HG02642 (cell line): ENCODE measurements at regions not wholly inside any gene's neighbourhood (a gene's known extent, or its start where the extent isn't known, plus 50 kb on each side); places are given as distances from the start of the nearest gene placed in this dataset.

Experiments used
- ATAC-seq: cut with Tn5 transposase; IDR thresholded peaks from one replicate; pipeline ENCODE4 v1.9.1; 2021; ENCODE audit warnings: mild to moderate bottlenecking; ENCODE audit not compliant: unreplicated experiment, poor library complexity

DNA sequence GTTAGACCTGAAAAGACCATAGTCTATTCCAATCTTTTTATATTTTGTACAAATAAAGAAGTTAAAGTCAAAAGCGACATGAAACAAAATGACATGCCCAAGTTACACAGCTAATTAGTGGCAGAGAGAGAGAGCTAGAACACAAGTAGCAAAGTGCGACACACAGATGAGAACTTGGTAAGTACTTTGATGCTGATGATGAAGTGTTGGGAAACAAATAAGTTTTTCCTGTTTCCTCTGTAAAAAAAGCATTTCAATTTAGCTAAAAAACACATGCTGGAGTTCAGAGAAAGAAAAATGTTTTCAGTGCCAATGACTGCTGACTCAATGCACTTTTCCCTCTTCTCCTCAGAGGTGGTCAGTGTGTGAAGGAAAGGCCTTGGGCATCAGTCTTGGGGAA lies 226.9 kb downstream of the PAX3 start:
- no peak for ATAC-seq

DNA sequence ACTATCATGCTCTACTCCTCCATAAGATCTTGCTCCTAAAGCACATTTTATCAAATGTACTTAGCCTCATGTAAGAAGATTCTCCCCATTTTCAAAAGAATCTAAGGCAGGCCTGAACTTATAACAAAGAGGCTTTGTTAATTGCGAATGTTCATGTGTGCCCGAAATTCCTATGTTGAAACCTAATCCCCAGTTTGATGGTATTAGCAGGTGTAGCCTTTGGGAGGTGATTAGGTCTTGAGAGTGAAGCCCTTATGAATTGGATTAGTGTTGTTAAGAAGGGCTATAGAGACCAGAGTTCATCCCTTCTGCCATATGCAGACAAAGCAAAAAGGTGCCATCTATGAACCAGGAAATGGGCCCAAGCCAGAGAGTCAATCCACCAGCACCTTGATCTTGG lies 234.5 kb downstream of the PAX3 start:
- ATAC-seq, result no peak

DNA sequence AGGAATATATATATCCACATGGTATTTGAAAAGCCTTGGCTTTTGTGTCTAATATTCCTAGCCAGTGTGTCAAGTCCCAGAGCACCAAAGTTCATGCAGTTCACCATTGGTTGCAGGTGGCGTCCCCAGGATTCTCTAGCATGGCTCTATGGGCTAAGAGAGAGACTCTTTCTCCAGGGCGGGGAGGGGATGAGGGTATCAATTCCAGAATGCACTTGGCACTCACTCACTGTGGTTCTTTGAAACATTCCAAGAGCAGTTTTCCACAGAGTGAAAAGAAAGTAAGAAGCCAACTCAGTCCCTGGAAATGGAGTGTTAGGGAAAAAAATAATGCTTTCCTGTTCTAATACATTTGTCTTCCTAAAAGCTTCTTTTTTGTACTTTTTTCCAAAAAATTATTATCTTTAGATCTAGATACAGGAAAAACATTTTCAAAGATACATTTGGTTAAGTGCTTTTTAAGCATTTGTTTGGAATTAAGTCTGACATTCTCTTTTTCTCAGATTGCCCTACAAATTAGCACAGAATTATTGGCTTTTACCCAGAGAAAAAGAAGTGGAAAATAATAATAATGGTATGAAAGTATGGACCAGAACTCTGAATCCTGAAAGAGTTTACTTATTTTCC lies 239.9 kb downstream of the PAX3 start:
- ATAC-seq, result no peak

DNA sequence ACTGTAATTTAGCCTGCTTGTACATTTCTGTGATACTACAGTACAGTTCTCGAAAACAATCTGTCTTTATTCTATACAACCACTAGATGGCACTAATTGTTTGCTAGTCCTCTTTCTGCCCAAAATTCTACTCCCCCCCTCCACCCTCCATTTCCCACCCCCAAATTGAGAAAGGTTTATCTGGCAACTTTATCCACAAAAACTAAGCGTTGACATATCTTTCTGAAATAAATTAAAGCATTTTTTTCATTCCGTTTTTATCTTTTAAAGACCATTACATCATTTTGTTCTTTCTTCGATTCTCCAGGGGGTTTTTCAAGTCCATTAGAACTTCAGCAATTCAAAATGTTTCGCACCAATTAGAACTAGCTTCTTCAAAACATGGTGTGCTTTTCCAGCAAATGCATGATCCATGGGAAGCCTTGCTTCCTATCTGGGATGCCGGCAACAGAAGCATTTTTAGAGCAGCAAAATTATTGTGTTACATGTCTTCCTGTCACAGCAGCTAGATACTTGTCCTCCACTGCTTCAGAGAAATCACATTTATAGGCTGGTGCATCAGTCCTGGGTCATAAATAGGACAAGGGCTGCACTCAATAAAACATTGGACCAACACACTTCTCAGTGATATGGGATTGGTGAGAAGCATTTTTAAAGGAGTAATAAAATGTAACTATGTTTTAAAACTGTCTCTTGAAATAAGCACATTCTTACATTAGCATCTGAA lies 241.3 kb downstream of the PAX3 start:
- ATAC-seq, result no peak

DNA sequence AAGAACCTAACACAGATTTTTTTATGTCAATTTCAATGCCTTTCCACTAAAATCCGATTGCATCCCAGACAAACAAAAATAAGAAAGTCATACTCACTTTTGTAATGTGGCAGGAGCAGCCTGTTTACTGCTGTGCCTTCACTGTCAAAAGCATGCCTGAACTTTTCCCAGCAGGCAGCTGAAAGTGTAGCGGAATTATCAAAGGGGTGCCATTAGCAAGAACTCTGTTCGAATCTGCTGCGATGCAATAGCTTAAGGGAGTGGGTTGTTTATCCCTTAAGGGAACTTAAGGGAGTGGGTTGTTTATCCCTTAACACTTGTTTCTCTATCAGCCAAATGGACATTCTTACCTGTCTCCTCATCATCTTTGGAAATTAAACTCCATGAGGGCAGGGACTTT lies 243.5 kb downstream of the PAX3 start:
- no peak for ATAC-seq

DNA sequence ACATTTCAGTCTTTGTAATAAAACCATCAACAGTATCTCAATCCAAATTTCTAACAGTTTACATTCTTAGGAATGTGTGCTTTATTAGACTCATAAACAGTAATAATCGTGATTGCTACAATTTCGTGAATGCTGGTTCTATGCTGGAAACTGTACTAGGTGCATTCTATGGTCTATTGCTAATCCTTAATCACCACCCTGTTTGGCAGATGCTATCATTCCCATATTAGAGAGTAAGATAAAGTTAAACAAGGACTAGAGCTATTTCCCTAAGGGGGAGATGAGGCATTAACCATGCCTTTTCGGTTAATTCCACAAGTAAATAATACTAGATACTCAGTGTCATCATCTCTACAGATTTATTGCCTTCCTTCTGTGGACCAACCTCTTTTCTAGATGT lies 244.0 kb downstream of the PAX3 start:
- ATAC-seq, result no peak

DNA sequence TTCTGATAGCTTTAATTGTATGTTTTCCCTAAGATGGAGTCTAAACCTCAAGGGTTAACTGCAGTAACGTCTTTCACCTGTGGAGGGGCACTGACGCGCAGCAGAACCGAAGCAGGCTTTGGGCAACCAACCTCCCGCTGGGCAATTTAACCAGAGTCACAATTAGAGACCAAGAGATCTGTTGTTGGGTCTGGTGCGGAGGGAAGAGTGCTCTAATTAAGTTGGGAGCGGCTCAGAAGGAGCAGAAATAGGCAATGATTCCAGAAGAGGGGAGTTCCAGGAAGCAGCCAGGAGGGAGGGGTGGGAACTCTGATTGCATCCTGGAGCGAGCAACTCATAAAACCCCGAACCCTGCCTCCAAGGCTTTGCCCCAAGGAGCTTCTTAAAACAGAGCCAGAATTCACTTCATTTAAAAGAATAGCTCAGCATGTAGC lies 245.8 kb downstream of the PAX3 start:
- peak; percentile 51 for ATAC-seq

DNA sequence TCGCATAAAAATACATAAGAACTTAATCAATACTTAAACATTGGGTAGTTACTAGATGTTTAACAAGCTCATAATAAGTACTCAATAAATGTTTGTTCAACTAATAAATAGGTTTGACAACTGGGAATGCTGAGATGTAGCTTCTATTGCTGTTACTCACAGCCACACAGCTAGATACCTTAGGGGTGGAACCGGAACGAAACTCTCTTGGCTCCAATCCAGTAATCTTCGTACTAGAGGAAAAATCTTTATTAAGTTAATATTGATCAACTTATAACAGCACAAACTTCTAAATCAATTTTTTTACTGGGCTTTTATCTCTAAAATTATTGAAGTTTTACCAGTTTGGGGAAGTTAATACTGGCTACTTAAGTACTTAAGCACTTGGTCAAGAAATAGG lies 247.8 kb downstream of the PAX3 start:
- ATAC-seq, result no peak

DNA sequence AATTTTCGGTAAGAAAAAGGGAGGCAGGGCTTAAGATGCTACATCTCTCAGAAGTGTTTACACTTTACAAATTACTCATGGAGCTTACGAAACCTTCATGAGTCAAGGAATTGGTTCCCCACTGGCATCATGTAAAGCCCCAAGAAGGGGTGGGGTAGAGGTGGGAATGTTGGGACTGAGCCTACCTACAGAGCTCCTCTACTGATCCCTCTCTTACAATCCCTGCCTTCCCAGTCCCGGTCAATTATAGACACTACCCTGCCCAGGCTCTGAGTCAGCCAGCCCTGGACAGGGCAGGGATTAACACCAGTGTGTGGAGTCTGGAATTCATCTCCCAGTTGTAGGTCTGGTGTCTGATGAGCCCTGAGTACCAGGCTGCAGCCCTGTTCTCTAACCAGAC lies 248.9 kb downstream of the PAX3 start:
- no peak for ATAC-seq

DNA sequence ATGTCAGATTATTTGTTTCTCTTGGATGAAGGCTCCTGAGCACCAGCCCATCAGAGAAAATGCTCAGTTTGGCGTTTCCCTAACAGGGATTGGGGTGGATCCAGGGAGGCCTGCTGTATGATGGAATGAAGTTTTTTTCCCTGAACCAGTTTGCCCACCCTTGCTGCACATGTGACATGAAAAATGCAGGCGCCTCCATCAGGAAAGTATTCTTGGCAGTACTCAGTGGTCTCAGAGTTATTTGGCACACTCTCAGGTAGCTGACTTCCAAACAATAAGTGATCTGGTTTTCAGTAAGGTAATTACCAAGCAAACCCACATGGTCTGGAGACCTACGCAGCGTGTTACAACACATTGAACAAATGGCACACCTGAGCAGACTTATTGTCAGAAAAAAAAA lies 254.9 kb downstream of the PAX3 start:
- ATAC-seq, result no peak

DNA sequence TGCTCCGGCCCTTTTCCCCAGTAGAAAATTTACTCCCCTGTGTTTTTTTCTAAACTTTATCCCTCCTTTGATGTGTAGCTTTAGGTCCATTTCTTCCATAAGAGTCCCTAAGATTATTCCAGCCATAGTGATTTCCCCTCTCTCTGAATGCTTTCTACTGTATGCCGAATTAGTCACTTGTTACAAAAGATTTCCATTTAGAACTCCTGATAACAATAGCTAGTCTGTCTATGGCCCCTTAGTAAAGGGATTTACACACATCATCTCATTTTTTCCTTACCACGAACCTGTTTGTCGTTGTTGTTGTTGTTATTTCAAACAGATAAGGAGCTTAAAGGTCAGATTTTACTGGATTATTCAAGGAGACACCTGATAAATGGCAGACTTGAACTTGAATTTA lies 256.1 kb downstream of the PAX3 start:
- no peak for ATAC-seq

DNA sequence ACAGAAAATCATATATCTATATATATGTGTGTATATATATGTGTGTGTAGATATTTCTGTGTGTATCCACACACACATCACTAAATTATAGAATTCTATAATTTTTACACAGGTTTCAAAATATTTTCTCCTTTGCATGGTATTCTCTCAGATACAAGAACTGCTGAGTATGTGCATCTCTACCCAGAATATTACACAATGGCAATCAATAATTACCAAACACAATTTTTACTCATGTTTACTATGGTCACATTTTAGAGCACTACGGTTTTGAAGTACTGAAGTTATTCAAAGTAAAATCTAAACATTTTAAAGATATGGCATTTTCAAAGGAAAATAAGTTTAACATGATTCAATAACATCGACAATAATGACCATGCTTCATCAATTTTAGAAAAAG lies 258.5 kb downstream of the PAX3 start:
- ATAC-seq, result no peak

DNA sequence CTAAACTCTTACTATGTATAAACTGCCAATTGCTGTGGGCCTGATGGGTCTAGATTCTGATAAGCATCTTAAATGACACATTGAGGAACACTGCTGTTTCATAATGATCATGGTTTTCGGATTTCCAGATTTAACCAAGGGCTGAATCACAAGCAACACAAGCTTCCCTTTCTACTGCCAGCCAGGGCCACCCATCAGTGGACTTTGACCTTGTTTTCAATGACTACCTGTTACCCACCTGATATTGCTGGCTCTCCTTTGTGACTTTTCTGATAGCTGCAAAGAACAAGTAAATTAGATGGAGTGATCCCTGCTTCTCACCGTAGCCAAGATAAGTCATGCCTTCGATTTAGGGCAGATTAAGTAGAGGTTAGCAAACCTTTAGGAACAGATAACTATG lies 259.0 kb downstream of the PAX3 start:
- no peak for ATAC-seq

DNA sequence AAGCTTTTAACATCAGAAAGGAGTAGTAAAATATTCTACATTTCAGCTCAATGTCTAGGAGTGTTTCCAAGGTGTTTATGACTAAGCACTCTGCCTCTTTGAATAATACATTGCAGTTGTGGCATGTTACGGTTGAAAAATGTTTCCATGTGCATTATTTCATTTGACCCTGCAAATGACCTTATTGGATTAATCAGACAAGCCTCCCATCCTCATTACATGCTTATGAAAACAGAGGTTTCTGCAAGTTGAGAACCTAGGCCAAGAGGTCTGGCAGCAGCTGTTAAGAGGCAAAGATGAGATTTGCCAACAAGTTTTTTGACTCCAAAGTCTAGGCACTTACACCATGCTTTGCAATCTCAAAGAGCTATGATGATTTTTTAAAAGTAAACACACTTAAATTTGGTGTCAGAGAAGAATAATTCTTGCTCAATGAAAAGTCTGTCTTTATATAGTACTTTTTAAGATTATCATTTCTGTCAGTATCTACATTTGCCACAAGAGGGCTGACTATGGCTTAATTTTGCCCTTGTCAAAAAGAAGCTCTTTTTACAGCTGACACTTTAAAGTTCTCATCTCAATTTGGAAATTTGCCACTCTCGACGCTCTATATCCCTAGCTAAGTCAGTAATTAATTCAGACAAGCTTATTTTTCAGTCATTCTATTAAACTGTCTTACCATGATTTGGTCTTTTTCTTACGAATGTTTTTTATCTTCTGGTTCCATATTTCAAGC lies 260.6 kb downstream of the PAX3 start:
- no peak for ATAC-seq

DNA sequence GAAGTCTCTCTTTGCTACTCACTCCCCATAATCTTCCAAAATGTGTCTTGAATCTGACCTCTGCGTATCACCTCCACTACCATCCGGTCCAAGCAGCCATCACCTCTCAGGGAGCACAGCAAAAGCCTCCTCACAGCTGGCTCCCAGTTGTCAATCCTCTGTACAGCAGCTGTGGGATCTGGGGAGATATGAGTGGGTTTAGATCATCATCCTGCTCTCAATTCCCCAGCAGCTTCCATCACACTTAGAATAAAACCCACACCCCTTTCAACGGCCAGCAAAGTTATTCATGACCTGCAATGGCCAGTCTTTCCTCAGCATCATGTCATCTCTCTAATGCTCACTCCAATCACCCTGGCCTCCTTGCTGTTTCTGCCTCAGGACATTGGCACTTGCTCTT lies 261.6 kb downstream of the PAX3 start:
- ATAC-seq, result no peak

DNA sequence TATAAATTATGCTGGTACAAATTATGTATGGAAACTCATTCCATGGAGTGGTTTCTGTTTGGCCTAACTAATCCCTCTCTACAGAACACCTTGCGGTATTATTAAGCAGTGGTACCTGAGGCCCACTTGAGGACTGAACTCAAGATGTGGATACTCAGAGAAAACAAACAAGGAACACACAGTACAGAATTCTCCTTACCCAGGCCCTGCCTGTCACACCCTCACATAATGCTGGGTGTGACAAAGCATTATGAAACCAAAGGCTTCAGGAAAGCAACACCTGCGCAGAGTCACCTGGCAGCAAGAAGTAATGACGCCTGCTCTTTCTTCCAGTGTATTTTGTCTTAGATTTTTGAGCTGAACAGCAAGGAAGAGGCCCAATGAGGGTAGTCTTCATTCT lies 264.7 kb downstream of the PAX3 start:
- ATAC-seq, result no peak

DNA sequence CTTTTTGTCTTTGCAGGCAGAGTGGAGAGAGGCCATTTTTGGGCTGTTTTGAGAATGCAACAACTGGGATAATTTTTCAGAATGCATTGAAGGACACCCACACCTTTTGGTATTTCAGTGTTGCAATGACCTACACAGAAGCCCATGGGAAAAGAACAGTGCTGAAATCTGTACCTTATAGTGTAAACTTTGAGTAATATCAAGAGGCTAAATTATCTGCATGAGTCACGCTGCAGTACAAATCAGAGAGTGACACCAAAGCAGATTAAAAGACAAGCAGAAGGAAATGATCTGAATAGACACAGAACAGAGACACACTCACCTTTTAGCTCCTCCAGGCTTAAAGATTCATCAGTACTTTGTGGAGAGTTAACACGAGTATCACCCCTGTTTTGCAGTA lies 265.3 kb downstream of the PAX3 start:
- no peak for ATAC-seq

DNA sequence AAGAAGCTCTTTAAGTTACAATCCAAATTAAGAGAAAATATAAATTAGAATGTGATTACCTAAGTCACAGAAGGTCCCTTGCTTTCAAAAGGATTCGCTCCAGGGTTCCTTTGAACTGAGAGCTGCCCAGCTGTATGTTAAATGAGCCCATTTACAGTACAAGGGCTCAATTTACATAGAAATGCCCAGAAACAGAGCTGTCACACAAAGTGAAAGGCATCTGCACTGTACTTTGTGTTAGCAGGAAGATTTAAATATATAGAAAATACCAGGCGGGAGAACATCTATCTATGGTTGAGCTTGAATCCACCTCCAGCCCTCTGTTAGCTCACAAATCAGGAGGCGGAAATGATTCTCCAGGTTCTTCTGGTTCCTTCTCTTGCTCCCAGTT lies 272.9 kb downstream of the PAX3 start:
- no peak for ATAC-seq

DNA sequence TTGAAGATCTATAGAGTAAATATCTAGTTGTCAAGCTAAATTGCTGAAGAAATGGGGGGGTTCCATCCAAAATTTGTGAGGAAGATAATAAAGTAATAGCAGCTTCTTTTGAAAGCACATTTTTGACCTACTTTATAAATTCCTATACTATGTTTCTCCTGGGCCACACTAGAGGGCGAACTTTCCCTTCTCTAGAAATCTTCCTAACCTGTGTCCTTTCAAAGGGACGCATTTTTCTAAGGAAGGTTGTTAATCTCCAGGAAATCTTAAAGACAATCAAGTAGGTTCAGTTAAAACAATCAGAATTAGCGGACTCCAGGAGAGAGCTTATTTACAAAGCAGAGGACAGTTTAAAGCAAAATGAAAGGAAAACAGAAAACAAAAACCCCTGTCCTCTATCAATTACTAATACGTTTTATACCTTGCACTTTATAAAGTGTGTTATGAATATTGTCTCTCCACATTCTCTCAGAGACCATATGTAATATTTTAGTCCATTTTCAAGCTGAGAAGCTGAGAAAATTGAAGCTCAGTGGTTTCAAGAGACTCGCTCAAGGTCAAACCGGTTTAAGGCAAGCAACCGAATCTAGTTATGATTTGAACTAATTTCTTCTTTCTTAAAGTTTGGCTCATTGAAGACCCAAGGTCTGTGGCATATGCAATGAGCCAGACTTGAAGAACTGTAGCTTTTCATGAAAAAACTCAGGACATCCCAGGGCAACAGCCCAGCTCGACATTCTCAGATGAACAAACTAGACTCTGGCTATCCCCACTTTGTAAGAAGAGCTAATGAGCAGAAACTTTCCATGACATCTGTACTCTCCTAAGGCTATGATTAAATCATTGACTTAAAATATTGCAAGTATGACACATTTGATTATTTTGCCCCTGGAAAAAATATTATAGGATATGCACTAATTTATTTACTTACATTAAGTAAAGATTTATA lies 273.6 kb downstream of the PAX3 start:
- ATAC-seq, result no peak

DNA sequence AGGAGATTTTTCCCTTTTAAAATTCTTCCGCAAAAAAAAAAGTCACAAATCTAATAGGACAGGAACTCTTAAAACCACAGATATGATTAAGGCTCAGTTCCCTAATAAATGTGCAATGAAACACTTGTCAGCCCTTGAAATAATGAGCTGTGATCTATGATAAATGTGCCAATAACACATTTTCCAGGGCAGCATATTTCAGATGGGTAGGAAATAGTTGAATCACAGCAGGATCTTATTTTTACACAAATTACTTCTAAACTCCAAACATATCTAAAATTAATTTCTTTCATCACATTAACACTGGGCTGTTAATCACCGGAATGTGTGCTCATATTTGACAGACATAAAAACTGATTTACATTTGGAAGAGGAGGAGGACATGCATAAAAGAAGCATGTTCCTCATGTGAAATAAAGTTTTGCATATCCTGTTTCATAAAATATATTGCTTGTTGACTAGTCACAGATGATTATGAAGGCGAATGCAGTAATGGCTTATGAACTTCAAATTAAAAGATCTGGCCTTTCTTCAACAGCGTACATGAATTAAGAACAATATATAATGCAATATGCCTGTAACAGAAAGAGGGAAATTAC lies 281.4 kb downstream of the PAX3 start:
- no peak for ATAC-seq
